ENCODE measurements at regions not wholly inside any gene's neighbourhood (a gene's known extent, or its start where the extent isn't known, plus 50 kb on each side); places are given as distances from the start of the nearest gene placed in this dataset.

GRCh38 chrX:34562006-34562405, 95.1 kb downstream of the TMEM47 start (continued):
- TF ChIP-seq ZNF331 (CRISPR knock-in tag; IDR thresholded peaks at IDR 0.05; ENCODE audit: low read depth), result no peak
- no peak for TF ChIP-seq STAT1 (IDR thresholded peaks at IDR 0.05; ENCODE audit: unreplicated experiment)
- TF ChIP-seq EZH2 (IDR thresholded peaks at IDR 0.05; ENCODE audit: low read depth, unreplicated experiment), result no peak
- TF ChIP-seq EZH2phosphoT487 (IDR thresholded peaks at IDR 0.05; ENCODE audit: unreplicated experiment), result no peak
- TF ChIP-seq POLR2AphosphoS5 (IDR thresholded peaks at IDR 0.05; ENCODE audit: low read depth), result no peak
- no peak for TF ChIP-seq CTCF (conservative IDR thresholded peaks at IDR 0.05; ENCODE audit: low read depth in 2 of 2)
- no peak for TF ChIP-seq NANOG (IDR thresholded peaks at IDR 0.05; ENCODE audit: borderline replicate concordance)
- no peak for TF ChIP-seq JUNB (IDR thresholded peaks at IDR 0.05; ENCODE audit: unreplicated experiment)
- no peak for TF ChIP-seq ZNF114 (CRISPR knock-in tag; IDR thresholded peaks at IDR 0.05)

- peaks cover 5% of the 10 kb centered on the region for H3F3A ChIP-seq (replicated peaks; ENCODE audit: low read depth)
- H3K27ac Mint-ChIP-seq, result peak overlapping the region; percentile 89
- no peaks in the 10 kb centered on the region for H3K9me2 ChIP-seq (ENCODE audit: insufficient read depth)
- no peaks in the 10 kb centered on the region for H4K20me1 ChIP-seq (replicated peaks; ENCODE audit: insufficient read depth)
- peak overlapping the region; percentile 22 for H3K4me3 ChIP-seq
- H3K4me3 Mint-ChIP-seq, result no peak overlapping the region
- peaks cover 50% of the 10 kb centered on the region for H3K4me1 ChIP-seq (ENCODE audit: insufficient read depth)
- ATAC-seq (peak; percentile 71), DNase-seq (ENCODE audit: low spot score) (peak; percentile 75)
- peaks cover 12% of the 10 kb centered on the region; the same call in 1 of the 2 replicates for H3K27me3 ChIP-seq (ENCODE audit: insufficient read depth)
- H3K27me3 Mint-ChIP-seq (ENCODE audit: insufficient read depth, low read depth, poor library complexity), result peaks cover 7% of the 10 kb centered on the region
- peak overlapping the region; percentile 92 for H3K27ac ChIP-seq (ENCODE audit: low read depth)
- H2AFZ ChIP-seq, result no peak overlapping the region
- H3K36me3 ChIP-seq (ENCODE audit: insufficient read depth), result no peaks in the 10 kb centered on the region
- TF ChIP-seq, protein P1, sequence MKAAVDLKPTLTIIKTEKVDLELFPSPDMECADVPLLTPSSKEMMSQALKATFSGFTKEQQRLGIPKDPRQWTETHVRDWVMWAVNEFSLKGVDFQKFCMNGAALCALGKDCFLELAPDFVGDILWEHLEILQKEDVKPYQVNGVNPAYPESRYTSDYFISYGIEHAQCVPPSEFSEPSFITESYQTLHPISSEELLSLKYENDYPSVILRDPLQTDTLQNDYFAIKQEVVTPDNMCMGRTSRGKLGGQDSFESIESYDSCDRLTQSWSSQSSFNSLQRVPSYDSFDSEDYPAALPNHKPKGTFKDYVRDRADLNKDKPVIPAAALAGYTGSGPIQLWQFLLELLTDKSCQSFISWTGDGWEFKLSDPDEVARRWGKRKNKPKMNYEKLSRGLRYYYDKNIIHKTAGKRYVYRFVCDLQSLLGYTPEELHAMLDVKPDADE (IDR thresholded peaks at IDR 0.05), result no peak
- TF ChIP-seq ZNF331 (CRISPR knock-in tag; IDR thresholded peaks at IDR 0.05; ENCODE audit: low read depth) (no peak; the same call in 1 of the 2 replicates), NANOG (IDR thresholded peaks at IDR 0.05; ENCODE audit: borderline replicate concordance) (peak; percentile 74), ZNF462 (CRISPR knock-in tag; IDR thresholded peaks at IDR 0.05) (peak; percentile 73)
- H3K36me3 Mint-ChIP-seq (ENCODE audit: low read depth), result peaks cover 6% of the 10 kb centered on the region; the same call in 1 of the 3 replicates
- peak overlapping the region; percentile 63 for H3K4me2 ChIP-seq
- peaks cover 60% of the 10 kb centered on the region for H3K4me1 Mint-ChIP-seq
- H3K79me2 ChIP-seq (replicated peaks; ENCODE audit: insufficient read depth), result no peaks in the 10 kb centered on the region
- no peaks in the 10 kb centered on the region for H3K9me3 Mint-ChIP-seq
Measured at GRCh38 chrX:34560180-34560579, 96.9 kb downstream of the TMEM47 start.

Measured in GM23338 (cell line).